Mesenchymal stem cell (in vitro differentiated cells and primary cell): ENCODE measurements at regions not wholly inside any gene's neighbourhood (a gene's known extent, or its start where the extent isn't known, plus 50 kb on each side); places are given as distances from the start of the nearest gene placed in this dataset.
"Not testable (repeated sequence)": the region's sequence is repeated elsewhere in the genome, so short reads cannot be mapped to it uniquely, and the experiment has no call there.

Experiments
- DNase-seq: peaks from one replicate; pipeline ENCODE4 v3.0.0-alpha.2; 2013
- H2AFZ ChIP-seq: one replicate; pipeline ENCODE4 v1.6.1; 2013; ENCODE audit warnings: low read depth, mild to moderate bottlenecking, control low read depth, inconsistent platforms, low read length, moderate library complexity
- H2AK5ac ChIP-seq: 2 replicates; pipeline ENCODE4 v1.6.1; 2013; ENCODE audit warnings: low read length, moderate library complexity, mild to moderate bottlenecking, inconsistent platforms; ENCODE audit not compliant: severe bottlenecking
- H2BK120ac ChIP-seq: one replicate; pipeline ENCODE4 v1.6.1; 2013; ENCODE audit warnings: low read depth, mild to moderate bottlenecking, inconsistent platforms, low read length, moderate library complexity
- H2BK12ac ChIP-seq, 2 experiments: one replicate each; pipeline ENCODE4 v1.6.1; 2013; ENCODE audit warnings: inconsistent platforms in 2 of 2, low read length in 2 of 2, mild to moderate bottlenecking in 2 of 2, moderate library complexity in 2 of 2, control low read depth in 1 of 2
- H2BK15ac ChIP-seq: one replicate; pipeline ENCODE4 v1.6.1; 2013; ENCODE audit warnings: mild to moderate bottlenecking, low read depth, inconsistent platforms; ENCODE audit not compliant: poor library complexity, severe bottlenecking
- H2BK5ac ChIP-seq: 2 replicates; pipeline ENCODE4 v1.6.1; 2013; ENCODE audit warnings: low read depth, mild to moderate bottlenecking, low read length, control low read depth, inconsistent platforms; ENCODE audit not compliant: poor library complexity, severe bottlenecking
- H3K14ac ChIP-seq, 2 experiments: one replicate each; pipeline ENCODE4 v1.6.1; 2013; ENCODE audit warnings: inconsistent platforms in 2 of 2, low read length in 2 of 2, control low read depth in 1 of 2, mild to moderate bottlenecking in 1 of 2, moderate library complexity in 1 of 2
- H3K18ac ChIP-seq, 2 experiments: one replicate each; pipeline ENCODE4 v1.6.1; 2013; ENCODE audit warnings: inconsistent platforms in 2 of 2, low read length in 2 of 2, control low read depth in 1 of 2, low read depth in 1 of 2, mild to moderate bottlenecking in 1 of 2
- H3K23ac ChIP-seq, 2 experiments: one replicate each; pipeline ENCODE4 v1.6.1; 2013; ENCODE audit warnings: inconsistent platforms in 2 of 2, low read length in 2 of 2, mild to moderate bottlenecking in 2 of 2, moderate library complexity in 2 of 2, control low read depth in 1 of 2
- H3K27ac ChIP-seq: 2 replicates; pipeline ENCODE4 v1.5.1; 2013; ENCODE audit warnings: mild to moderate bottlenecking, moderate library complexity, low read length, control low read depth, inconsistent platforms; ENCODE audit not compliant: poor library complexity, severe bottlenecking
- H3K27me3 ChIP-seq, 2 experiments: 2 replicates each; pipeline versions ENCODE4 v1.6.1 to v1.7.0; 2013; ENCODE audit warnings: low read length in 2 of 2, mild to moderate bottlenecking in 2 of 2, moderate library complexity in 2 of 2, control low read depth in 1 of 2, inconsistent platforms in 1 of 2; ENCODE audit not compliant: control insufficient read depth in 1 of 2, insufficient read depth in 1 of 2
- H3K36me3 ChIP-seq, 2 experiments: 2 replicates each; pipeline versions ENCODE4 v1.6.1 to v1.7.0; 2013; ENCODE audit warnings: low read length in 2 of 2, control low read depth in 1 of 2, inconsistent platforms in 1 of 2, low read depth in 1 of 2, mild to moderate bottlenecking in 1 of 2; ENCODE audit not compliant: insufficient read depth in 2 of 2, control insufficient read depth in 1 of 2
- H3K4ac ChIP-seq, 2 experiments: one replicate each; pipeline ENCODE4 v1.6.1; 2013; ENCODE audit warnings: inconsistent platforms in 2 of 2, low read length in 2 of 2, mild to moderate bottlenecking in 2 of 2, moderate library complexity in 2 of 2, control low read depth in 1 of 2, low read depth in 1 of 2
- H3K4me1 ChIP-seq: 2 replicates; pipeline ENCODE4 v1.6.1; 2013; ENCODE audit warnings: low read depth, low read length, control low read depth; ENCODE audit not compliant: control insufficient read depth, insufficient read depth
- H3K4me2 ChIP-seq: 2 replicates; pipeline ENCODE4 v1.6.1; 2013; ENCODE audit warnings: low read length, mild to moderate bottlenecking, inconsistent platforms; ENCODE audit not compliant: poor library complexity, severe bottlenecking
- H3K4me3 ChIP-seq, 2 experiments: 2 replicates each; pipeline versions ENCODE4 v1.5.1 to v1.7.0; 2013; ENCODE audit warnings: low read length in 2 of 2, mild to moderate bottlenecking in 2 of 2, control low read depth in 1 of 2, low read depth in 1 of 2; ENCODE audit not compliant: insufficient read depth in 1 of 2
- H3K79me1 ChIP-seq: replicated peaks from 2 replicates; pipeline ENCODE4 v1.6.1; 2013; ENCODE audit warnings: mild to moderate bottlenecking, control low read depth, low read length, inconsistent platforms; ENCODE audit not compliant: poor library complexity, severe bottlenecking
- H3K9ac ChIP-seq: 2 replicates; pipeline ENCODE4 v1.7.0; 2013; ENCODE audit warnings: mild to moderate bottlenecking, low read length, moderate library complexity
- H3K9me3 ChIP-seq: 2 replicates; pipeline ENCODE4 v1.7.0; 2013; ENCODE audit warnings: mild to moderate bottlenecking, low read length; ENCODE audit not compliant: control insufficient read depth
- H4K8ac ChIP-seq: one replicate; pipeline ENCODE4 v1.6.1; 2013; ENCODE audit warnings: inconsistent platforms, mild to moderate bottlenecking, low read length, moderate library complexity
- H4K91ac ChIP-seq: one replicate; pipeline ENCODE4 v1.6.1; 2013; ENCODE audit warnings: mild to moderate bottlenecking, low read length, inconsistent platforms
- WGBS: methylation state at CpG from one replicate; pipeline ENCODE4 v1.1.7; 2013; ENCODE audit warnings: mixed read lengths; 5-methylcytosine and 5-hydroxymethylcytosine counted together

- not testable (repeated sequence) for H3K9ac ChIP-seq, H3K36me3 ChIP-seq, H2BK5ac ChIP-seq, H3K4ac ChIP-seq, H3K4me2 ChIP-seq, H3K27ac ChIP-seq, H3K27me3 ChIP-seq, H3K23ac ChIP-seq, H3K9me3 ChIP-seq, H3K18ac ChIP-seq, H2AK5ac ChIP-seq, H3K4me1 ChIP-seq, H3K79me1 ChIP-seq, H3K14ac ChIP-seq, DNase-seq, H2AFZ ChIP-seq, H4K91ac ChIP-seq, H4K8ac ChIP-seq, H2BK12ac ChIP-seq, H2BK15ac ChIP-seq, H2BK120ac ChIP-seq, H3K4me3 ChIP-seq
- WGBS, result 67% methylated on average over 4 of the region's 4 CpGs
Observed at GRCh38 chr10:106015369-106016199, 1148.9 kb downstream of the SORCS1 start.

DNA sequence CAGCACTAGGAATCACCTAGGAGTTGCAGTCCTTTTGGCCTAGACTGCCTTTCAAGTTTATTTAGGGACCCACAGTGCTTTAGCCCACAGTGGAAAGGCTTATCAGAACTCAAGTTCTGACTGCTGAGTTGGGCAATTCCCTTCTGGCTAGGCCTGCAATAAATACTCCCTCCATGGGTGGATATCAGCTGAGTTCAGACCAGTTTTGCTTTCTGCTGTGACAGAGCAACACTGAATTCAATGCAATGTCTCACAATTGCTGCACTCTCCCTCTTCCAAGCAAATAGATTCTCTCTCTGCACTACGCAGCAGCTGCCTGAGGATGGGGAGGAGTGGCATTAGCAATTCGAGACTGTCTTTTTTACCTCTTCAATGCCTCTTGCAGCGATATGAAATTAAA is 1153.3 kb downstream of the SORCS1 start:
- Histone ChIP-seq H3K9ac (no peak overlapping the region), H3K27ac (no peak overlapping the region), H2BK15ac (no peak overlapping the region), H3K9me3 (no peaks in the 10 kb centered on the region), H2BK5ac (no peak overlapping the region), H3K27me3 (no peaks in the 10 kb centered on the region), H3K4ac (no peak overlapping the region), H3K18ac (no peak overlapping the region), H3K4me3 (no peak overlapping the region), H2BK12ac (no peak overlapping the region), H3K4me1 (no peaks in the 10 kb centered on the region), H2AK5ac (no peak overlapping the region), H2AFZ (no peak overlapping the region), H4K8ac (no peak overlapping the region), H3K4me2 (no peak overlapping the region), H3K79me1 (no peaks in the 10 kb centered on the region), H3K36me3 (no peaks in the 10 kb centered on the region), H2BK120ac (no peak overlapping the region), H3K23ac (no peak overlapping the region), H3K14ac (no peak overlapping the region), H4K91ac (no peak overlapping the region)
- no peak for DNase-seq
- 83% methylated on average over 3 of the region's 3 CpGs for WGBS

GRCh38 chr10:106000721-106001120 is 1163.8 kb downstream of the SORCS1 start:
- H3K9me3 ChIP-seq, result no peaks in the 10 kb centered on the region
- 57% methylated on average over 1 of the region's 2 CpGs for WGBS
- H3K4me3 ChIP-seq, result no peak overlapping the region
- H3K27me3 ChIP-seq, result no peaks in the 10 kb centered on the region
- H4K8ac ChIP-seq, result no peak overlapping the region
- no peaks in the 10 kb centered on the region for H3K36me3 ChIP-seq
- no peak overlapping the region for H3K23ac ChIP-seq
- H3K9ac ChIP-seq, result no peak overlapping the region
- no peak overlapping the region for H2AFZ ChIP-seq
- H3K4me1 ChIP-seq, result no peaks in the 10 kb centered on the region
- H3K18ac ChIP-seq, result no peak overlapping the region
- no peak overlapping the region for H3K4ac ChIP-seq
- no peak overlapping the region for H3K4me2 ChIP-seq
- H2BK120ac ChIP-seq, result no peak overlapping the region
- H4K91ac ChIP-seq, result no peak overlapping the region
- no peak overlapping the region for H3K27ac ChIP-seq
- no peak overlapping the region for H2AK5ac ChIP-seq
- no peak overlapping the region for H2BK5ac ChIP-seq
- no peak overlapping the region for H2BK15ac ChIP-seq
- no peak overlapping the region for H2BK12ac ChIP-seq
- no peaks in the 10 kb centered on the region for H3K79me1 ChIP-seq
- no peak overlapping the region for H3K14ac ChIP-seq
- DNase-seq, result no peak

- H3K9ac ChIP-seq, result no peak overlapping the region
- no peak overlapping the region for H2AFZ ChIP-seq
- no peak overlapping the region for H2AK5ac ChIP-seq
- H3K18ac ChIP-seq, result no peak overlapping the region
- H3K36me3 ChIP-seq, result no peaks in the 10 kb centered on the region
- no peak overlapping the region for H2BK12ac ChIP-seq
- no peak overlapping the region for H4K8ac ChIP-seq
- H3K79me1 ChIP-seq, result no peaks in the 10 kb centered on the region
- H3K27me3 ChIP-seq, result no peaks in the 10 kb centered on the region
- H4K91ac ChIP-seq, result no peak overlapping the region
- H2BK15ac ChIP-seq, result no peak overlapping the region
- H3K14ac ChIP-seq, result no peak overlapping the region
- H3K4ac ChIP-seq, result no peak overlapping the region
- no peaks in the 10 kb centered on the region for H3K4me1 ChIP-seq
- no peak overlapping the region for H3K27ac ChIP-seq
- no peak overlapping the region for H3K4me2 ChIP-seq
- DNase-seq, result no peak
- 90% methylated on average over 2 of the region's 3 CpGs for WGBS
- H3K23ac ChIP-seq, result no peak overlapping the region
- no peak overlapping the region for H2BK120ac ChIP-seq
- H2BK5ac ChIP-seq, result no peak overlapping the region
- peaks cover 3% of the 10 kb centered on the region for H3K9me3 ChIP-seq
- no peak overlapping the region for H3K4me3 ChIP-seq
Observed at GRCh38 chr10:105993609-105994008, 1170.9 kb downstream of the SORCS1 start.
